Inferior parietal cortex (tissue), 1 donor: ENCODE measurements at regions not wholly inside any gene's neighbourhood (a gene's known extent, or its start where the extent isn't known, plus 50 kb on each side); places are given as distances from the start of the nearest gene placed in this dataset.

Source experiments
- DNase-seq: peaks from one replicate; pipeline ENCODE4 v3.0.0-alpha.2; 2016; ENCODE audit errors: extremely low spot score

- DNase-seq = no peak
These were observed 180.3 kb upstream of the RGS18 start for GRCh38 chr1:191977874-191978506.

GRCh38 chr1:191984856-191985255 is 173.4 kb upstream of the RGS18 start:
- no peak for DNase-seq

- no peak for DNase-seq
These were observed 166.1 kb upstream of the RGS18 start for GRCh38 chr1:191992118-191992517.

GRCh38 chr1:191993549-191993948 is 164.7 kb upstream of the RGS18 start:
- no peak for DNase-seq

GRCh38 chr1:192002063-192002462 is 156.2 kb upstream of the RGS18 start:
- DNase-seq = no peak

- DNase-seq = no peak
These were observed 154.8 kb upstream of the RGS18 start for GRCh38 chr1:192003295-192004077.

- no peak for DNase-seq
These were observed 152.3 kb upstream of the RGS18 start for GRCh38 chr1:192005976-192006375.

- no peak for DNase-seq
These were observed 149.9 kb upstream of the RGS18 start for GRCh38 chr1:192008281-192008825.

- DNase-seq = no peak
These were observed 147.9 kb upstream of the RGS18 start for GRCh38 chr1:192010406-192010805.

- DNase-seq = no peak
These were observed 146.7 kb upstream of the RGS18 start for GRCh38 chr1:192011525-192011924.

GRCh38 chr1:192022827-192023226 is 135.4 kb upstream of the RGS18 start:
- no peak for DNase-seq

- DNase-seq = no peak
These were observed 133.4 kb upstream of the RGS18 start for GRCh38 chr1:192024881-192025280.

GRCh38 chr1:192038567-192038966 is 119.7 kb upstream of the RGS18 start:
- no peak for DNase-seq

GRCh38 chr1:192045131-192045530 is 113.1 kb upstream of the RGS18 start:
- DNase-seq = no peak

GRCh38 chr1:192053531-192053971 is 104.7 kb upstream of the RGS18 start:
- DNase-seq = peak; percentile 55

- DNase-seq = no peak
These were observed 100.5 kb upstream of the RGS18 start for GRCh38 chr1:192057766-192058165.

- no peak for DNase-seq
These were observed 98.9 kb upstream of the RGS18 start for GRCh38 chr1:192059407-192059806.

GRCh38 chr1:192061556-192061955 is 96.7 kb upstream of the RGS18 start:
- no peak for DNase-seq

- DNase-seq = no peak
These were observed 93.2 kb upstream of the RGS18 start for GRCh38 chr1:192065087-192065486.

GRCh38 chr1:192066202-192066601 is 92.1 kb upstream of the RGS18 start:
- DNase-seq = no peak

GRCh38 chr1:192067360-192067759 is 90.9 kb upstream of the RGS18 start:
- no peak for DNase-seq

GRCh38 chr1:192070213-192070612 is 88.0 kb upstream of the RGS18 start:
- DNase-seq = no peak

GRCh38 chr1:192080684-192081083 is 77.6 kb upstream of the RGS18 start:
- peak; percentile 26 for DNase-seq
